Stomach (tissue), 8 donors: ENCODE measurements at regions not wholly inside any gene's neighbourhood (a gene's known extent, or its start where the extent isn't known, plus 50 kb on each side); places are given as distances from the start of the nearest gene placed in this dataset.

ENCODE experiments used
- DNase-seq, 2 donors: peaks; one replicate each; pipeline versions ENCODE4 v3.0.0 to v3.0.0-alpha.2; 2013 to 2019
- H3K27ac ChIP-seq, 5 donors: fragments of 200-600 bp in 4 of 5; sonication (generic) in 4 of 5; one replicate each; pipeline ENCODE4 v1.5.1; 2013 to 2019; ENCODE audit warnings: mild to moderate bottlenecking in 1 of 5, moderate library complexity in 1 of 5
- H3K27me3 ChIP-seq, 3 donors: fragments of 200-600 bp; sonication (generic); one replicate each; pipeline ENCODE4 v1.5.1; 2017 to 2019; ENCODE audit warnings: mixed run types in 1 of 3
- H3K36me3 ChIP-seq, 4 donors: fragments of 200-600 bp; sonication (generic); 1 replicate in 3 of 4; 2 replicates in 1 of 4; pipeline ENCODE4 v1.5.1; 2016 to 2019
- H3K4me1 ChIP-seq, 4 donors: fragments of 200-600 bp; sonication (generic); one replicate each; pipeline ENCODE4 v1.5.1; 2016 to 2019
- H3K4me3 ChIP-seq, 4 donors: fragments of 200-600 bp; sonication (generic) in 3 of 4; one replicate each; pipeline ENCODE4 v1.5.1; 2016 to 2019; ENCODE audit warnings: mild to moderate bottlenecking in 1 of 4
- H3K9me3 ChIP-seq, 4 donors: fragments of 200-600 bp; sonication (generic); one replicate each; pipeline ENCODE4 v1.5.1; 2016 to 2019
- EP300 ChIP-seq: sonication (generic); formaldehyde crosslinking; IDR thresholded peaks from one replicate; pipeline ENCODE4 v1.6.1; 2017; ENCODE audit warnings: antibody characterized with exemption
- POLR2A ChIP-seq, 4 donors: fragments of 450-650 bp; IDR thresholded peaks; one replicate each; pipeline ENCODE4 v1.6.1; 2016; ENCODE audit warnings: antibody characterized with exemption in 4 of 4, control low read depth in 2 of 4, mild to moderate bottlenecking in 1 of 4, moderate library complexity in 1 of 4
- POLR2AphosphoS5 ChIP-seq, 3 donors: sonication (generic); formaldehyde crosslinking; IDR thresholded peaks; one replicate each; pipeline ENCODE4 v1.6.1; 2016; ENCODE audit warnings: antibody characterized with exemption in 3 of 3
- WGBS, 5 donors: extraction: QIAGEN DNeasy Blood & Tissue Kit in 3 of 5; methylation state at CpG; one replicate each; pipeline versions ENCODE4 v1.1.5 to v1.1.7; 2013 to 2018; 5-methylcytosine and 5-hydroxymethylcytosine counted together
- intact Hi-C: fragments of 100-400 bp; cut with DNase I; formaldehyde crosslinking; loops from one replicate; pipeline ENCODE4 v1.15.1; 2023; ENCODE audit warnings: low total_unique reads
- TF ChIP-seq, protein P1 (sequence below), 7 experiments: fragments of 450-650 bp in 4 of 7; fragments of 200-600 bp in 3 of 7; sonication (generic) in 3 of 7; IDR thresholded peaks; one replicate each; pipeline ENCODE4 v1.5.1; 2016 to 2019; ENCODE audit warnings: antibody characterized with exemption in 7 of 7, control low read depth in 2 of 7, mild to moderate bottlenecking in 1 of 7
- donor health status: healthy with polysubstance abuse.
- donor health status: Bipolar disorder and iron deficiency.
- donor health status: healthy.

GRCh38 chr16:87149051-87149450, 168.1 kb downstream of the C16orf95 start:
- TF ChIP-seq, protein P1, sequence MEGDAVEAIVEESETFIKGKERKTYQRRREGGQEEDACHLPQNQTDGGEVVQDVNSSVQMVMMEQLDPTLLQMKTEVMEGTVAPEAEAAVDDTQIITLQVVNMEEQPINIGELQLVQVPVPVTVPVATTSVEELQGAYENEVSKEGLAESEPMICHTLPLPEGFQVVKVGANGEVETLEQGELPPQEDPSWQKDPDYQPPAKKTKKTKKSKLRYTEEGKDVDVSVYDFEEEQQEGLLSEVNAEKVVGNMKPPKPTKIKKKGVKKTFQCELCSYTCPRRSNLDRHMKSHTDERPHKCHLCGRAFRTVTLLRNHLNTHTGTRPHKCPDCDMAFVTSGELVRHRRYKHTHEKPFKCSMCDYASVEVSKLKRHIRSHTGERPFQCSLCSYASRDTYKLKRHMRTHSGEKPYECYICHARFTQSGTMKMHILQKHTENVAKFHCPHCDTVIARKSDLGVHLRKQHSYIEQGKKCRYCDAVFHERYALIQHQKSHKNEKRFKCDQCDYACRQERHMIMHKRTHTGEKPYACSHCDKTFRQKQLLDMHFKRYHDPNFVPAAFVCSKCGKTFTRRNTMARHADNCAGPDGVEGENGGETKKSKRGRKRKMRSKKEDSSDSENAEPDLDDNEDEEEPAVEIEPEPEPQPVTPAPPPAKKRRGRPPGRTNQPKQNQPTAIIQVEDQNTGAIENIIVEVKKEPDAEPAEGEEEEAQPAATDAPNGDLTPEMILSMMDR (IDR thresholded peaks at IDR 0.05), result no peak
- no peak for TF ChIP-seq POLR2A (IDR thresholded peaks at IDR 0.05)
- no peak for TF ChIP-seq EP300
- TF ChIP-seq POLR2AphosphoS5 (IDR thresholded peaks at IDR 0.05), result no peak
- intact Hi-C loops, result no loop called here
- Histone ChIP-seq H3K4me3 (no peak overlapping the region), H3K27ac (no peak overlapping the region), H3K4me1 (no peaks in the 10 kb centered on the region), H3K36me3 (no peaks in the 10 kb centered on the region), H3K9me3 (peaks cover 0 to 14% (median 6%) of the 10 kb centered on the region in 4 donors), H3K27me3 (no peaks in the 10 kb centered on the region)
- 79 to 100% (median 95%) methylated on average over 1 of the region's 1 CpG for WGBS, 5 donors
- DNase-seq, result no peak

GRCh38 chr16:87150262-87150661, 166.9 kb downstream of the C16orf95 start:
- intact Hi-C loops, result no loop called here
- 25 to 45% (median 32%) methylated on average over 6 to 13 of the region's 13 CpGs for WGBS, 5 donors
- no peak for DNase-seq
- no peak overlapping the region for H3K27ac ChIP-seq
- H3K9me3 ChIP-seq, result peaks cover 0 to 14% (median 6%) of the 10 kb centered on the region in 4 donors
- TF ChIP-seq POLR2A (IDR thresholded peaks at IDR 0.05), result no peak
- no peak for TF ChIP-seq EP300
- TF ChIP-seq, protein P1 (IDR thresholded peaks at IDR 0.05), result no peak
- TF ChIP-seq POLR2AphosphoS5 (IDR thresholded peaks at IDR 0.05), result no peak
- no peaks in the 10 kb centered on the region for H3K36me3 ChIP-seq
- no peaks in the 10 kb centered on the region for H3K4me1 ChIP-seq
- no peaks in the 10 kb centered on the region for H3K27me3 ChIP-seq
- no peak overlapping the region for H3K4me3 ChIP-seq

DNA sequence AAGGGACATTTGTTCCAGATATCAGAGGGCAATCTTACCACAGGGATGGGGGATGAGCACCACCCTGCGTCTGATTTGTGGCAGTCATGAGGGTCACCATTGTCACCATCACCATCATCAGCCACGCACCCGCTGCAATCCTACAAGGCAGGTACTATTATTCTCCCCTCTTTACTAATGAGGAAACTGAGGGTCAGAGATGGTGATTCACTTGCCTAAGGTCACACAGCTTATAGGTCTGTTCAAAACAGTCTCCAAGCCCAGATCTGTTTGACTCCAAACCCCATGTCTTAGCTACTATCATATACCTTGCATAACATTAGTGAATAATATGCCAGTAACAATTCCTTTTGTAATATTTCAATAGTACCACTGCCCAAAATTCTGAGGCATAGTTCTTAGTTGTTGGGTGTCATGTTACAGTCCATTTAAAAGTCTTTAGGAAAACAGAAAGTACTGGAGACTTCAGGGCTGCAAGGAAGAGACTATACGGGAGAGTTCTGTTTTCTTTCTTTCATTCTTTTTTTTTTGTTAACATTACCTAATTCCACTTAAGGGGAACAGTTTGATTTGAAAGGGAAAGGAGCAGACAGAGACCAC, 166.4 kb downstream of the C16orf95 start:
- intact Hi-C loops, result no loop called here
- no peak overlapping the region for H3K4me3 ChIP-seq
- TF ChIP-seq POLR2A (IDR thresholded peaks at IDR 0.05) (no peak), EP300 (no peak), POLR2AphosphoS5 (IDR thresholded peaks at IDR 0.05) (no peak)
- TF ChIP-seq, protein P1 (IDR thresholded peaks at IDR 0.05), result no peak
- H3K36me3 ChIP-seq, result no peaks in the 10 kb centered on the region
- no peaks in the 10 kb centered on the region for H3K4me1 ChIP-seq
- WGBS, 5 donors, result 61 to 75% (median 71%) methylated on average over 4 of the region's 4 CpGs
- H3K27ac ChIP-seq, result no peak overlapping the region
- DNase-seq, result no peak
- H3K27me3 ChIP-seq, result no peaks in the 10 kb centered on the region
- peaks cover 0 to 14% (median 6%) of the 10 kb centered on the region in 4 donors for H3K9me3 ChIP-seq

GRCh38 chr16:87152221-87152755, 164.9 kb downstream of the C16orf95 start:
- H3K4me1 ChIP-seq, result no peaks in the 10 kb centered on the region
- DNase-seq, result no peak
- no peaks in the 10 kb centered on the region for H3K27me3 ChIP-seq
- intact Hi-C loops, result no loop called here
- 86 to 95% (median 90%) methylated on average over 19 of the region's 19 CpGs for WGBS, 5 donors
- H3K36me3 ChIP-seq, result no peaks in the 10 kb centered on the region
- TF ChIP-seq POLR2AphosphoS5 (IDR thresholded peaks at IDR 0.05) (no peak), POLR2A (IDR thresholded peaks at IDR 0.05) (no peak), EP300 (no peak)
- TF ChIP-seq, protein P1 (IDR thresholded peaks at IDR 0.05), result no peak
- peaks cover 0 to 14% (median 6%) of the 10 kb centered on the region in 4 donors for H3K9me3 ChIP-seq
- no peak overlapping the region for H3K27ac ChIP-seq
- no peak overlapping the region for H3K4me3 ChIP-seq
